ENCODE measurements at regions not wholly inside any gene's neighbourhood (a gene's known extent, or its start where the extent isn't known, plus 50 kb on each side); places are given as distances from the start of the nearest gene placed in this dataset.

DNA sequence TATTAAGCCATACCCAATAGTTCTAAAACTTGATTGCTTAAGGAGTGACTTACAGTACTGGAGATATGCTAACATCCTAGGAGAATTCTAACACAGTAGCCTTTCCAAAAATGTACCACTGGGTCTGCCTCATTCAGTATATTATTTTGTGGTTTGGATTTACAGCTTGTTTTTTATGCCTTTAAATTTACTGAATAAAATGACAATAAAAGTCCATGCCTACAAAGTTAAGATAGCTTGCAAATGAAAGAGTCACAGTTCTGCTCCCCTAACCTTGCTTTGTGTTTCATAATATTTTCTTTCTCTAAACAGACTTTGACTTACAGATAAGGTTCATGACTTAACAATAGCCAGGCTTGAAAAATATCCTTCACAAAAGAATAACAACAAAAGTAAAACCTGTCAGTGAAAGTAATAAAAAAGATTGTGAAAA, 951.1 kb upstream of the NUDT12 start:
- Histone ChIP-seq H3K4me1 (no peaks in the 10 kb centered on the region), H3K4me3 (no peak overlapping the region), H3K27me3 (no peaks in the 10 kb centered on the region), H3K27ac (no peak overlapping the region), H3K9me3 (peaks cover 0 to 37% (median 12%) of the 10 kb centered on the region in 12 donors), H3K36me3 (no peaks in the 10 kb centered on the region)
- intact Hi-C loops (cut with DNase I): no loop called here
- TF ChIP-seq, protein P1, sequence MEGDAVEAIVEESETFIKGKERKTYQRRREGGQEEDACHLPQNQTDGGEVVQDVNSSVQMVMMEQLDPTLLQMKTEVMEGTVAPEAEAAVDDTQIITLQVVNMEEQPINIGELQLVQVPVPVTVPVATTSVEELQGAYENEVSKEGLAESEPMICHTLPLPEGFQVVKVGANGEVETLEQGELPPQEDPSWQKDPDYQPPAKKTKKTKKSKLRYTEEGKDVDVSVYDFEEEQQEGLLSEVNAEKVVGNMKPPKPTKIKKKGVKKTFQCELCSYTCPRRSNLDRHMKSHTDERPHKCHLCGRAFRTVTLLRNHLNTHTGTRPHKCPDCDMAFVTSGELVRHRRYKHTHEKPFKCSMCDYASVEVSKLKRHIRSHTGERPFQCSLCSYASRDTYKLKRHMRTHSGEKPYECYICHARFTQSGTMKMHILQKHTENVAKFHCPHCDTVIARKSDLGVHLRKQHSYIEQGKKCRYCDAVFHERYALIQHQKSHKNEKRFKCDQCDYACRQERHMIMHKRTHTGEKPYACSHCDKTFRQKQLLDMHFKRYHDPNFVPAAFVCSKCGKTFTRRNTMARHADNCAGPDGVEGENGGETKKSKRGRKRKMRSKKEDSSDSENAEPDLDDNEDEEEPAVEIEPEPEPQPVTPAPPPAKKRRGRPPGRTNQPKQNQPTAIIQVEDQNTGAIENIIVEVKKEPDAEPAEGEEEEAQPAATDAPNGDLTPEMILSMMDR (IDR thresholded peaks at IDR 0.05): no peak
- TF ChIP-seq POLR2A (IDR thresholded peaks at IDR 0.05): no peak
- ATAC-seq (no peak), DNase-seq (no peak)

DNA sequence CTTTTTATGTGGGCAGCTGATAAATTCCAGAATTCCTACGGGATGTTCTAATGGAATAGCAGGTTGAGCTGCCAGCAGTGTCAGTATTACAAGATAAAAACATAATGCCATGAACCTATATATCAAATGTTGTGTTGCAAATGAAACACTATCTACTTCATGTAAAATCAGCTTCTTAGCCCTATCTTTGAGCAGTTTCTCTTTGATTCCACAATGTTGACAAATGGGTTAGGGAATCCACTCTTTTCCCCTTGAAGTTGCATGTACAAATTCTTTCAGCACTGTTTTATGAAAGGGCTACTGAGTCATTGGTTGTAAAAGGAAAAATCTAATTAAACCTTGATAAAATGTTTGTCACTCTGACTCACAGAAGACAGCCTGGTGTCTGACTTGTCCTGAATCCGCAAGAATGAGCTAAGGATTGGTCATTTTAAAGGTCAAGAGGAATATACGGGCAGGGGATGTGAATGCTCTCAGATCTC, 950.6 kb upstream of the NUDT12 start:
- H3K27me3 ChIP-seq: no peaks in the 10 kb centered on the region
- H3K27ac ChIP-seq: no peak overlapping the region
- no peak for DNase-seq
- H3K4me1 ChIP-seq: no peaks in the 10 kb centered on the region
- no peak for TF ChIP-seq POLR2A (IDR thresholded peaks at IDR 0.05)
- TF ChIP-seq, protein P1 (IDR thresholded peaks at IDR 0.05): no peak
- 40 to 56% (median 41%) methylated on average over 3 of the region's 3 CpGs for WGBS, 4 donors
- no peak overlapping the region for H3K4me3 ChIP-seq
- ATAC-seq: peak in 1 of 4 donors; percentile 75
- peaks cover 0 to 38% (median 12%) of the 10 kb centered on the region in 12 donors for H3K9me3 ChIP-seq
- no peaks in the 10 kb centered on the region for H3K36me3 ChIP-seq
- intact Hi-C loops (cut with DNase I): no loop called here

DNA sequence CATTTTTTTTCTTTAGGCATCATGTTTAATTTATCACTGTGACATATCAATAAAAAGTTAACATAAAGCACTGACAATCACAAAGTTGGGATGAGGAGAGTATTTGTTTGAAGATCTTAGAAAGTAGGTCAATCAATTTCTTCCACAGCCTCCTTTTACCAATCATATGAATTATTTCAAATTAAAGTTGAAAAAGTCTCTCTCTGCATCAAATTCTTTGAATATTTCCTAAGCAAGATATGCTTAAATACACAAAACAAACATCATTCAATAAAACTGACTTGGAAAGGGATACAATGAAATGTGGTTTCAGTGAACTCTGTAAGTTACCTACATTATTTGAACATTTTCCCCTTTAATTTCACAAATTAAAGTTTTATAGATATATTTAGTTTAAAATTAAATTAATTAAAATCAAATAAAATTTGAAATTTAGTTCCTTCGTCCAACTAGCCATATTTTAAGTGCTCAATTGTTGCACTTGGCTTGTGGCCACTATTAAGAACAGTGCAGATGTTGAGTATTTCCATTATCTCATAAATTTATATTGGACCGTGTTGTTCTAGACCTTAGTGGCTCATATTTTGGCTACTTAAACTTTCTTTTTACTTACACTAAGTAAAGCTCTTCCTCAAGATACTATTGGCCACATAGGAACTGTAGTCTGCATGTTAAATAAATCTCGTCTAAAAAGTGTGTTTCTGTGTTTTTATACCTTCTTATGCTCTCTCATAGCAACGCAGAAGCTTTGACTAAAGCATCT, 949.7 kb upstream of the NUDT12 start:
- Histone ChIP-seq H3K9me3 (peaks cover 0 to 38% (median 12%) of the 10 kb centered on the region in 12 donors), H3K27me3 (no peaks in the 10 kb centered on the region), H3K27ac (no peak overlapping the region), H3K4me1 (no peaks in the 10 kb centered on the region), H3K36me3 (no peaks in the 10 kb centered on the region), H3K4me3 (no peak overlapping the region)
- TF ChIP-seq POLR2A (IDR thresholded peaks at IDR 0.05): no peak
- TF ChIP-seq, protein P1 (IDR thresholded peaks at IDR 0.05): no peak
- intact Hi-C loops (cut with DNase I): no loop called here
- WGBS, 4 donors: 40 to 50% (median 46%) methylated on average over 4 of the region's 4 CpGs
- DNase-seq (no peak), ATAC-seq (peak in 1 of 4 donors; percentile 63)

DNA sequence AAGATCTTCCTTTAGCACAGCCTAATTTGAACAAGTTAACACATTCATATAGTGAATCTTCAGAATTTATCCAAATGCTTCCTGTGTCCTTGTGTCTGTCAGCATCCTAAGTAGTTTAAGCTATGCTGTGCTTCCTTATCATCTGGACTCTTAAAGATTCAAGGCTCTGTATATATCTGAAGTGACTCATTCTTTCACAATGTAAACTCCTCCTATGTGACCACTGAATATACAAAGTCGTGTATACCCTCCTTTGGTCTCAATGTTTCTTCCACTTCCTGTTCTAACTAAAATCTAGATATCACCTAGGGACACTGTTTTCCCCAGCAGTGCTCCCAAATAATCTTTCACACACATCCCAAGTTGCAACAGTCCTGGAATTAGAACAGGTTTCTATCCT, 935.7 kb upstream of the NUDT12 start:
- no peak for TF ChIP-seq POLR2A (IDR thresholded peaks at IDR 0.05)
- TF ChIP-seq, protein P1 (IDR thresholded peaks at IDR 0.05): no peak
- no peak for ATAC-seq
- no peak for DNase-seq
- Histone ChIP-seq H3K4me1 (no peaks in the 10 kb centered on the region), H3K27ac (no peak overlapping the region), H3K9me3 (peaks cover 0 to 6% (median 0%) of the 10 kb centered on the region in 12 donors), H3K4me3 (no peak overlapping the region), H3K36me3 (no peaks in the 10 kb centered on the region), H3K27me3 (no peaks in the 10 kb centered on the region)
- 16 to 27% (median 19%) methylated on average over 1 of the region's 1 CpG for WGBS, 4 donors
- intact Hi-C loops (cut with DNase I): no loop called here
